Non-pigmented ciliary epithelial cell (primary cell): ENCODE measurements at regions not wholly inside any gene's neighbourhood (a gene's known extent, or its start where the extent isn't known, plus 50 kb on each side); places are given as distances from the start of the nearest gene placed in this dataset.

Source experiments
- DNase-seq: peaks from one replicate; pipeline ENCODE4 v3.0.0-alpha.2; 2010; ENCODE audit warnings: low read depth

DNA sequence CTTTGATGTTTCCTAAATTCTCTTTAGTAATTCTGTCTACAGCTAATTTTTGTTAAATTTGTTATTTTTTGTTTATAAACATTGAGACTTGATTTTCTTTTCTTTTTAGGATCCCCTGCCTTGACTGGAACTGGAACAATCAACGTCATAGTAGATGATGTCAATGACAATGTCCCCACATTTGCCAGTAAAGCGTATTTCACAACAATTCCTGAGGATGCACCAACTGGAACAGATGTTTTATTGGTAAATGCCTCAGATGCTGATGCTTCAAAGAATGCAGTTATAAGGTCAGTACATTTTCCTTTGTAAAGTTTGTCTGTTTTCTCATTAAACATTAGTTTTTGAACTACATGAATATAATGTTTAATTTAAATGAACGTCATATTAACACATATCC lies 119.4 kb downstream of the FAT4 start:
- peak; percentile 11 for DNase-seq

DNA sequence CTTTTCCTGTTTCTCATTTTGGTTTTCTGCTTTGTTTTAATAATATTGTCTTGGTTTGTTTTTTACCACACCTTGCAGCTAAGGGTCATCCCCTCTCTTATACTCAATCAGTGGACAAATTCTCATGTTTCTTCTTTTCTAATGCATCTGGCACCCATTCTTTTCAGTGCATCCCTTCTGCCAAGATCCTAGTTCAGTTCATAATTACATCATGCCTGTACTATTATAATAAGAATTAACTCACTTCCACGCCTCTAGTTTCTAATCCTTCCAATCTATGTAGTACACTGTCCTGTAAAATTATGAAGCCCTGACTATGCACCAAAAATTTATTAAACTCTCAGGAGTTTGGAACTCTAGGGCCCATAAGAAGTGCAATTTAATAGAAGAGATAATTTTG lies 126.1 kb downstream of the FAT4 start:
- DNase-seq, result no peak

DNA sequence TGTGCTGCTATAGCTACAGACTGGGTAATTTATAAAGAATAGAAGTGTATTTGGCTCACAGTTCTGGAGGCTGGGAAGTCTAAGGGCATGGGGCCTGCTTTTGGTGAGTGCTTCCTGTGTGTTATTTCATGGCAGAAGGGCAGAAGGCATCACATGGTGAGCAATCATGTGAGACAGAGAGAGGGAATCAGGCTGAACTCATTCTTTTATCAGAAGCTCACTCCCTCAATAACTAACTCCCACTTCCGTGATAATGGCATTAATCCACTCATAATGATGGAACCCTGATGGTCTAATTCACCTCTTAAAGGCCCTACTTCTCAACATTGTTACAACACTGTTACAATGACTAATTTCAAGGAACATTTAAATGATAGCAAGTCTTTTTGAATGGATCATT lies 129.4 kb downstream of the FAT4 start:
- DNase-seq, result no peak

DNA sequence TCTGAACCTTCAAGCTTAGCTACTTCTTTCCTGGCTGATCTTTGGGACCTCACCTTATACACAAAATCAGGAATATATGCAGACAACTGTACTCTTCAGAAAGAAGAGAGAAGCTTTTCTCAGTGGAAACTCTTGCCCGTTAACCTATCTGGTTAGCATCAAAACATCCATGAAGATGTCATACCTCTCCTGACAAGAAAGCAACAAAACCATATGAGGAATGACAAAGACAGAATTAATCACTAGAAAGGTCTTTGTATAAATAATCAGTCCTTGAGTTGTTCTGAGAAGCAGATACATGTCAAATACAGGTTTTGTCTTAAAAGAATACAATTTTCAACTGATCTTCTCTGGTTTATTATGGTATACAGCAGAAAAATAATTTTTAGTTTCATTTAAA lies 130.8 kb downstream of the FAT4 start:
- no peak for DNase-seq

DNA sequence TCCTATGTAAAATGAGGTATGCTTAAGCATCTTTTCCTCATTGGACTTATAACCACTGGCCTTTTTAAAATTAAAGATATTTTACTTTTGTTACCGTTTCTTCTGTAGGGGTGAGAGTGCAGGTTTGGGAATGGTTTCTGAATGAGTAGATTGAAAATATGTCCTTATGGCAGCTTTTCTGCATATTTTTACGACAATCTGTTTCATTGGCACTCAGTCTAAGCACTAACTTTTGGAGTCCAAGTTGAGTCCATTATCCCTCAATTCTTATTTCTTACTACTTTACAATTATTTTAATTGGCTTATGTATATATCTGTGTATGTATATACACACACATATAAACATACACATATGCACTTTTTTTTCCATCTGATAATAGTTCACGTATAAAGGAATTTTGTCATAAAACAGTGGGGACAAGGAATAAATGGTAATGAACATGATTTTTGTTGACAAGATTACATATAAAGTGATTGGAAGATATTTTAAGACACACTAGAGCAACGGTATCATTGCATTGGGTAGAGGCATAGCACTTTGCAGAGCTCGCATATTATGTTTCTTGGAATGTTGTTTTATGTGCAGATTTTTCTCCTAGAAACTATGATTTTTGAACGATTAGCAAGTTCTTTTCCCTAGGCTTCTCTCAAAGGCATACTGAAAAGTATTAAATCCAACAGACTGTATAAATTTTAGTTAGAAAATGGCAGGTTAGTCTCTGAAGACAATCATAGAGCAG lies 133.0 kb downstream of the FAT4 start:
- DNase-seq, result no peak

DNA sequence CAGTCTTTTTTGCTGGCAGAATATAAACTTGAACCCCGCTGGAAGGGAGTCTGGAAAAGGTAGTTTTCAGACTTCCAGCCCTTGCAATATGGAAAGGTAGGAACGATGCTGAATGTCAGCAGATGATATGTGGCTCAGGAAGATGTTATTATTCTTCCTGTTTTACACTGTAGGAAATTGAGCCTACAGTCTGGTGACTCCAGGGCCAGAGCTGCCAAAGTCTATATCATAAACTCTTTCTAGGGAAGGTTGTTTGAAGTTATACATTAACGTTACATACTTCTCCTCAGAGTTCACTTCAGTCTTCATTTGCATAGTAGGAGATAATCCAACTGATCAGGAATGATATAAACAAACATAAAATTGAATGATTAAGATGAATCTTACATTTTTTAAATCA lies 141.3 kb downstream of the FAT4 start:
- no peak for DNase-seq

DNA sequence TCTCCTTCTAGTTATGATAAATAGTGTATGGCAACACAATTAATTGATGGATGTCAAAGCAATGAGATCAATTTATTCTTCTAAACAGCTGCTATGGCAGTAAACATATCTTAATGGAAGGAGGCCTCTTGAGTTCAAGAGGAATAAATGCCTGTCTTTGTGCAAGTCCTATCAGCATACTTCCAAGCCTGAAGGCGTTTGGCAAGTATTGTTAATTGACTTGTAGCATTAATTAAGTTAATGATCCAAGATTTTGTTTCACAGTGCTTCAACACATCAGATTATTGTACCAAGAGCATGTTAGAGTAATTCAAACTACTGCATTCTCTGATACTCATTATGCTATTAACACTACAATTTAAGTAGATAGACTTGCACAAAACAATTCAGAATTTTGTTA lies 144.8 kb downstream of the FAT4 start:
- no peak for DNase-seq

DNA sequence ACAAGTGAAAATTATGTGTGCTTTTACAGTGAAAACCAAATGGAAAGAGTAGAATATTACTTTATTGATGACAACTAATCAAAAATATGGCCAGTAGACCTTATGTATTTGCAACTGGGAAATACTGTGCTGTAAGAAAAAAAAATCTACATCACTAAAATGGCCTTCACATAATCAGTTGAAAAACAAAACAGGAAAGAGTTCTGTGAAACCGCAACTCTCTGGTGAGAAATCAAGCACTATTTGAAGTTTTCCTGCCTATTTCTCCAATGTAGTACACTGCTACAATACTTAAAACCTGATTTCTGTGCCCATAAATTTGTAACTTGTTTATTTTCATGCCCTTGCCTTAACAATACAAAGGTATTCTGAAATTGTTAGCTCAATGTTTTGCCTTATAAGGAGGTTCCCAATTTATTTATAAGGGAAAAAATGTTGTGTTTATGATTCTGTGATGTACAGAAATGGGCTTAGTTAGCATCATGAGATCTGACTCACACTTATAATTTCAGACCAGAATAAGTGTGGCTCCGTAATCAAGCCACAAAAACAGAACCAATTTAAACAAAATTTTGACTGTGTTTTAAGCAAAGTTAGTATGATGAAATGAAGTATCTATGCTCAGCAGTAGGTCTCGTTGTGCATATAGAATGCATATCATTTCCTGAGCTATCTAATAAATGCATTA lies 147.1 kb downstream of the FAT4 start:
- DNase-seq, result no peak

DNA sequence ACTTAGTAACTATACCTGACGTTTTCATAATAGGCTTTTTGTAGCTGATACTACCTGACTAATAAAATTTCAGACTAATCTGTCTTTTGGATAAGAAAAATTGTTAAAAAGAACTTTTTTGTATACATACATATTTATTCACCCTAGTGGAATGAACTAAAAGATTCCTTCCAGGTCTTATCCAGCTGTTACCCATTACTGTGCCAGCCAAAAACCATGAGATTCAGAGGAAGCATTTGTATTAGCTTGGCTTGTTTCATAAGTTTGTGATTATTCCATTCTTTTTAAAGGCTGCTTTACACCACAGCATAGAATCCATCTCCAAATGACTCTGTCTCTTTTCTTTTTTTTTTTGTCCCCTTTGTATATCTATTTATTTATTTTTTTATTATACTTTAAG lies 149.4 kb downstream of the FAT4 start:
- no peak for DNase-seq

DNA sequence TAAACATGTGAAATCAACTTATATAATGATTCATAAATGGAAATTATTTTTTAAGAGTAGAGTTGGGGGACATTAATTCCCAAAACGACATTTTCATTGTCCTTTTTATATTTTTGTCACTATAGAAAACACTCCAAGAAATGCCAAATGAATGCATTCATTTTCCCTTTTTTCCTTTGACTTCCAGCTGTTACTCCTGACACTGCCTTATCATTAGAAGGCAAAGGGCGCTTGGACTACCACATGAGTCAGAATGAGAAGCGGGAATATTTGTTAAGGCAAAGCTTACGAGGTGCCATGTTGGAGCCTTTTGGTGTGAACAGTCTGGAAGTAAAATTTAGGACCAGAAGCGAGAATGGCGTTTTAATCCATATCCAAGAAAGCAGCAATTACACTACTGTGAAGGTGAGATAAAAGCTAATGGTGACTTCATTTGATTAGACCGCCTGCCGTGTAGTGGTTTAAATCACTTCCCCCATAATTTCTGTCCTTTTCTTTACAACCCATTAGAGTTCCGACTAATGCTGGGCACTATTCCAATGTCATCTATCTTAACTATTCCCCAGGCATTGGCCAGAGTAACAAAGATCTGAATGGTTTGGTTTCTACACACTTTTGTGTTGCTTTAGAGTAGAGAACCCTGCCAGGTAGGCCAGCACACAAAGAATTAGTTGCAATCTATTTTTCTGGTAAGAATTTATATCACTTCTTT lies 166.7 kb downstream of the FAT4 start:
- DNase-seq, result no peak

DNA sequence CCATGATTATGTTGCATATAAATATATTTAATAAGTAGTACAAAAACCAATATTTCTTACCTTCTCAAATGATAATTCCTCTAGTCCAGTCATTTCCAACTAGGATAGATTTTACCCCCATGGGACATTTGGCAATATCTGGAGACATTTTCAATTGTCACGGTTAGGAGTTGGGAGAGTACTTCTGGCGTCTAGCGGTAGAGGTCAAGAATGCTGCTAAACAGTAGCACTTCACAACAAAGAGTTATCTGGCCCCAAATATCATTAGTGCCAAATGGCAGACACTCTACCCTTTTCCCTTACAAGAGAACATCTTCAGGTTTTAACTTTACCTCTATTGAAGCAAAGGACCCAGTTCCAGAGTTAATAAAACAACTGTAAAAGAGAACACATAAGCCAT lies 168.1 kb downstream of the FAT4 start:
- DNase-seq, result no peak

DNA sequence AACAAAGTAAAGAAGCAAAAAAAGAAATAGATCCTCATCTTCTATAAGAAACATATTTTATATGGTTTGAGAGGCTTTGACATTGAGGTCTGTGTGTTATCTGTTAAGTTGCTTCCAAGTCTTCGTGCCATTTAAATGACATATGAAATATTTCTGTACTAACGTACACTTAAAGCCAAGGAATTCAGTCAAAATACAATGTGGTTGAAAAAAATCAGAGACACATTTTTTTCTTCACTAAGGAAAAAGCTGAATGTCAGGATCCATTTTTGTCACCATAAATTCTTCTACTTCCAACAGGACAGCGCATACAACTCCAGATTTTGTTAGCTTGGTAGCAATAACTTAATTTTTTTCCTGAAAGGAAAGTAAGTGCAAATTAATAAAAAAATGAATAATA lies 168.5 kb downstream of the FAT4 start:
- no peak for DNase-seq

DNA sequence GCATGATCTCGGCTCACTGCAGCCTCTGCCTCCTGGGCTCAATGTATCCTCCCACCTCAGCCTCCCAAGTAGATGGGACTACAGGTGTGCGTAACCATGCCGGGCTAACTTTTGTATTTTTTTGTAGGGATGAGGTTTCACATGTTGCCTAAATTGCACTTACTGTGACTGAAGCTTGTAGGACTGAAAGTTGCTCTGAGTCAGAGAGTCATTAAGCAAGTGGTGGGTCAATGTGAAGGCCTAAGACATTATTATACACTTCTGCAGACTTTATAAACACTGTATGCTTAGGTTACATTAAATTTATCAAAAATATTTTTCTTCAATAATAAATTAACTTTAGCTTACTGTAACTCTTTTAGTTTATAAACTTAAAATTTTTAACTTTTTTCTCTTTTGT lies 170.2 kb downstream of the FAT4 start:
- DNase-seq, result no peak

DNA sequence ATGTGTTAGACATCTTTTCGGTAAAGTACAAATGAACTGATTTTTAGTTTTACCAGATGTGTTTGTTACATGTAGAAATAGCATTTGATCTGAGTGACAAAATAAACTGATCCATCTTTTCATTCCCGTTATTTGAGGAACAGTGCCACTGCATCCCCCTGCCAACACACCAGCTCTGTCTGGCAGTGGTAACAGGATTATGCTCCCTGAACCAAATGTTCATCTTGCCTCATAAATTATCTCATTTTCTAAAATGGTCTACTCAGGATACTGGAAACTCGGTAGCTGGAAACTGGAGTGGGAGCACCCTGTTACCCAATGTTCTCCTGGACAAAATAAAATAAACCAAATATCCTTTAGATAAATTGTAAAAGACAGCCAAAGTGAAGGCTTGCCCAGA lies 171.6 kb downstream of the FAT4 start:
- DNase-seq, result no peak

DNA sequence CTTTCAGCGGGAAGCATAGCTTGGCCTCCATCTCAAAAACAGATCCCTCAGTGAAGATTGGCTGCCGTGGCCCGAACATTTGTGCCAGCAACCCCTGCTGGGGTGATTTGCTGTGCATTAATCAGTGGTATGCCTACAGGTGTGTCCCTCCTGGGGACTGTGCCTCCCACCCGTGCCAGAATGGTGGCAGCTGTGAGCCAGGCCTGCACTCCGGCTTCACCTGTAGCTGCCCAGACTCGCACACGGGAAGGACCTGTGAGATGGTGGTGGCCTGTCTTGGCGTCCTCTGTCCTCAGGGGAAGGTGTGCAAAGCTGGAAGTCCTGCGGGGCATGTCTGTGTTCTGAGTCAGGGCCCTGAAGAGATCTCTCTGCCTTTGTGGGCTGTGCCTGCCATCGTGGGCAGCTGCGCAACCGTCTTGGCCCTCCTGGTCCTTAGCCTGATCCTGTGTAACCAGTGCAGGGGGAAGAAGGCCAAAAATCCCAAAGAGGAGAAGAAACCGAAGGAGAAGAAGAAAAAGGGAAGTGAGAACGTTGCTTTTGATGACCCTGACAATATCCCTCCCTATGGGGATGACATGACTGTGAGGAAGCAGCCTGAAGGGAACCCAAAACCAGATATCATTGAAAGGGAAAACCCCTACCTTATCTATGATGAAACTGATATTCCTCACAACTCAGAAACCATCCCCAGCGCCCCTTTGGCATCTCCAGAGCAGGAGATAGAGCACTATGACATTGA lies 175.4 kb downstream of the FAT4 start:
- DNase-seq, result no peak

DNA sequence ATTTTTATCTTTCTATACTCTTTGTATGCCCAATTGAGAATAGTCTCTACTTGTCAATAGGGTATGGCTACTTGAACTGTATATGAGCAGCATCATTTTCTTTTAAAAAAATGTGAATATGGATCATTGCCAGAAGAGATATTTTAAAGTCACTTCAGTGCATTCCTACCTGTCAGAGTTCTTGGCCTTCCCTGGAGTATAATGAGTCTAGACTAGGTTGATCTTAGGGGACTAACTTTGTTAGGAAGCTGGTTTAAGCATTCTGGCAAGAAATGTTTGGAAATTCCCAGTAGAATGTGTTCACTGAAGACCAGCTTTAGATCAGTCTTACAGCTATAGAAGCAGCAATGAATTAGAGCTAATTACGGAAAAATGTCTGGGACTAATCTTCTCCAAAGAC lies 178.2 kb downstream of the FAT4 start:
- no peak for DNase-seq

DNA sequence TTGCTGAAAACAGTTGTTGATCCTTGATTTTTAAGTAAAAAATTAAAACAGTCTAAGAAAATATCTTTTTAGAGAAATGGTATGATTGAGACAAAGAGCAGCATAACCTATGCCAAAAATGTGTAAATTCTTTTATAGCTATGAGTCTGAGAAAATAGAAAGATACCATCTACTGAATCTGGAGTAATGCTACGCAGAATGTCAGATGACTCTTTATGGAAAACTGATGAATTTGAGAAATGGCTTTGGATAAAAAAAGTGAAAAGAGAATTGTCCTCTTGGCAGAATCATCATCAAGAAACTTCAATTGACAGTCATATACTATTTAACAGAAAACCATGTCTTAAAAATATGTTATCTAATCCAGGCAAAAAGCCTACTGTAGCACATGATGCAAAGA lies 183.1 kb downstream of the FAT4 start:
- DNase-seq, result no peak

DNA sequence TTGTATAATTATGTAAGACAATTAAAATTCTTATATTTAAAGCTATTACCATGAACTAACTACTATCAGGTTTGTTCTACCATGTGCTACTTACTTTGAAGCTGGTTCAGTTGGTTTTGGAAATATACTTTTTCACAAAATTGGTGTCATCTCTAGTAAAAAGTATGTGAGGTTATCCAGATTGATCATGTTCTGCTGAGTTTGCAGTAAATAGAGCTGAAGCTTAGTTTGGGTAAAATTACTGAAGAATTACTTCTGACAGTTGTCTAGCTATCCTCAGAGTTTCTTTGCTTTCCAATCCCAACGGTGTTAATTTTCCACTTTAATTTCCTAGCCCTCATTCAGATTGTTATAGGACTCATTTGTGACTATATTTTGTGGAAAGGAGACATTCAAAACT lies 184.2 kb downstream of the FAT4 start:
- DNase-seq, result no peak

DNA sequence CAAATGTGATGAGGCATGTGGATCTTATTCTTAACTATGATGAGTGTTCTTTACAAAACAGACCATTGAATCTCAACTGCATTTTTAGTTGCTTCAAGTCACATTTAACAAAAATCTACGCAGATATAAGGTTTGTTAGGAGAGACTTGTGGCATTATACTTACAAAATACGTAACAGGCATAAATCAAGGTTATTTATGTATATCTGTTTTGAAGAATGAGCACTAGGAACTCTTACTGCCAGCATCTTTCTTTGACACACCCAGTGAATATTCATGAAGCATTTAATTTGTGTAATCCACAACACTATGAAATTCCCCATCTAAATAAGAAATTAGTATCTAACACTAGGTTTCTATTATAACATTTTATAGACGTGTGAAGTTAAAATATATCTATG lies 186.3 kb downstream of the FAT4 start:
- DNase-seq, result no peak

DNA sequence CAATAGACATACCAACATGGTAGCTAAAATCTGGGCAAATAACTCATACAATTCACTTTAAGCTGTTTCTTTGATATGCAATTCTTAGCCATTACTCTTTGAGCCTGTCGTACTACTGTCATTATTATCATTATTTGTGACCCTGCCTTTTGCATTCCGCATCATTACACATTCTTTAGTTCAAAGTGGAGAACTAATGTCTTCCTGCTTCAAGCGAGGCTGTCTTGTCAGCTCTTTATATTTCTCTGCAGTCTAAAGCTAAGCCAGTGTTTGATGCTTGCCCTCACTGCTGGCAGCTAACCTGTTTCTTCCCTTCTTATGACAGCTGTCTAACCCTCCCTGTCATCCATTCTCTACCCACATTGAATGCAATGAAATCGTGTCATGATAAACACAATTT lies 186.8 kb downstream of the FAT4 start:
- DNase-seq, result no peak

DNA sequence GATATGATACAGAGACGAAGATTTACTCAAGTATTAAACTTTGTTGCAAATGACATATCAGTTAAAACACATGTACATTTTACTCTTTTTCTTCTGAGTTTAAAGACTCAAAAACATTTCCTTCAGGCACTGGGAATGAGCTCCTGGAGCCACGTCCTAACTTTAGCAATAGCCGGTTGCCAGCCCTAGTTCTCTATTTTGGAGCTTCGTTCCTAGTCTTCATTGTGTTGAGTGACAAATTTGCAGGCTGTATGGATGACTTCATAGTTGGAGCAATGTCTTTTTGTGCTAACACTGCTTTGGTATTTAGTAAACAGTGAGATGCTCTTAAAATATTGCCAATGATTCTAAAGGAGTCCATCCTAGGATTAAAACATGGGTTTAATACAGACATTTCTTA lies 190.9 kb downstream of the FAT4 start:
- no peak for DNase-seq

DNA sequence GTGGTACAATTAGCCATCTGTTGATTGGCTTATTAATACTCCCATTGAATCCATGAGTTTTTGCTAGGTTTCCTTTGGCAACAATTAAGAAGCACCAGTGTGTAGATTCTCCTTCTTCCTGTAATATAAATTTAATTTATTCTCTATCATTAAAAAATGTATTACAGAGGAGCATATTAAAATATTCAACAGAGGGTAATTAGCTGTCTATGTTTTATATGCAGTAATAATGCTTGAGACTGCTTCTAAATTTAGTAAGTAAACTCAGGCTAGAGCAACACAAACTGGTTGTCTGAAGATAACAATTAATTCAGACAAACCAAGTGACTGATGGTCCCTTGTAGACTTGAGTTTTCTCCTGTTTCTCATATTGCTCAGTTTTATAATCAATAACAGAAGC lies 192.4 kb downstream of the FAT4 start:
- DNase-seq, result no peak

DNA sequence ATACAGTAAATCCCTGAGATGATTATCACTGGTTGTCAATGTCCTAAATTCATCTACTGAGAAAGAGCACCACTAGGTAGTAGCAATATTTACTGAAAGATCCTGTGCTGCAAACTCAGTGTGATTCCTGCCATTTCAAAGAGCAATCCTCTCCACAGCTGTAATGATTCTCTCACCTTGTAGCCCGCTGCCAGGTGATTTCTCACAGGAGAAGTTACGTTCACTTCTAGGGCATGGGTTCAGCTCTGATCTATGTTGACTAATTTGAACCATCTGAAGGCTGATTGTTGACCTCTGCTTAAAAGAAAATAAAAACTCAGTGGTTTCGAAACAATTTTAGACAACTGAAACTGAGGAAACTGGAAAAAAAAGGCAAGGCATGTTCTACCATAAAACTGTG lies 197.0 kb downstream of the FAT4 start:
- no peak for DNase-seq
